Heart left ventricle (tissue), 13 donors: ENCODE measurements at regions not wholly inside any gene's neighbourhood (a gene's known extent, or its start where the extent isn't known, plus 50 kb on each side); places are given as distances from the start of the nearest gene placed in this dataset.

Source experiments
- CTCF ChIP-seq, 12 donors: fragments of 200-600 bp; sonication (generic) in 4 of 12; IDR thresholded peaks; one replicate each; pipeline versions ENCODE4 v1.5.0 to v1.8.0; 2018 to 2022; ENCODE audit warnings: antibody characterized with exemption in 12 of 12, mild to moderate bottlenecking in 5 of 12
- POLR2A ChIP-seq, 2 donors: fragments of 450-650 bp; IDR thresholded peaks; one replicate each; pipeline ENCODE4 v1.6.1; 2017; ENCODE audit warnings: antibody characterized with exemption in 2 of 2, mild to moderate bottlenecking in 2 of 2, moderate library complexity in 2 of 2
- donor health status: ischemic (EF 13 %, LVEDD 7.1; RV severe dilation, severe dysfunction).
- donor health status: DM: no; HTN: yes; CAD: no.
- donor health status: DM: no; HTN: no; CAD: no.
- donor health status: ischemic (EF 25% LVEDD 6.9; RV normal size, moderate dysfunction).
- donor health status: ischemic (EF 25% LVEDD 5.7; RV mildly dilated, moderate dysfunction).
- donor health status: ischemic (EF 35%, LVEDD 5.7; RV mildly dilated, moderate dysfunction).
- donor health status: nonischemic (EF 11% LVEDD 7.7; RV severe dilation, severe dysfunction).
- donor health status: DM: yes; HTN: yes; CAD: no.
- donor health status: PGD.
- donor health status: ischemic (EF 29% LVEDD 5.4; RV normal size, mild dysfunction).
- donor health status: nonischemic (EF 23%, LVEDD 6.1; RV moderate dilation, normal function).

GRCh38 chr17:6352801-6353560 is 81.9 kb downstream of the AIPL1 start:
- TF ChIP-seq CTCF (IDR thresholded peaks at IDR 0.05) (no peak), POLR2A (IDR thresholded peaks at IDR 0.05) (no peak)
